Glomerular visceral epithelial cell (primary cell): ENCODE measurements at regions not wholly inside any gene's neighbourhood (a gene's known extent, or its start where the extent isn't known, plus 50 kb on each side); places are given as distances from the start of the nearest gene placed in this dataset.
"Not testable (repeated sequence)": the region's sequence is repeated elsewhere in the genome, so short reads cannot be mapped to it uniquely, and the experiment has no call there.

Source experiments
- DNase-seq: peaks from one replicate; pipeline ENCODE4 v3.0.0-alpha.2; 2016; ENCODE audit errors: extremely low spot score

DNA sequence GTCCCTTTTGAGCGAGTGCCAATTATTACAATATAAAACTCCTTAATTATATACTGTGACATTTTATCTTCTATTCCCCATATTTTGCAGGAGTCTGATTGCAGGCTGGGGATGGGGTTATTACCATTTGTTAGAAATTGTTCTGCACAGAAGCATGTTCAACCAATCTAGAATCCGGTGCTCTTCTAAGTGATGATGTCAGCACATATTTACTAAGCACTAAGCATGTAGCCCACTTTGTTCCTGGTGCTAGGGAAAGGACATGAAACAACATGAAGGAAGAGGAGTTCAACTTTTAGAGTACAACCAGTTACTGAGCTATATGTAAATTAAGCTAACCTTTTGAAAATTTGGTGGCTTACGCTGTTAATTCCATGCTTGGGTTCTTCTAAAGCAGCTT, 52.8 kb upstream of the IL1RAPL2 start:
- no peak for DNase-seq

DNA sequence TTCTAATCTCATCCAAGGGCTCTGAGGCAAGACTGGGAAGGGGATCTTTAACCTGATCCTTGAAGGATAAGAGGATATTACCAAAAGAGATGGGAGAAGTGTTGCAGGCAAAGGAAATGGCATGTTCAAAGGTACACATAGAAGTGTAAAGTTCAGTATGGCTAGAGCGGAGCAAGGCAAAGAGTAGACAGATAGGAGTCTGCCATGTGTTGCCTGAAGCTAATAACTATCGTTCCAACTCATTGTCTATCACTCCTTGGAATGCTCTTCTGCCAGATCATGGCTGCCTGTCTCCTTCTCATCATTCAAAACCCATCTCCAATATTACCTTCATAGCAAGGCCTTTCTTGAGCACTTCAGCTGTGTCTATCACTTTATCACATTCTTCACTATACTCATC, 55.2 kb upstream of the IL1RAPL2 start:
- DNase-seq: no peak

DNA sequence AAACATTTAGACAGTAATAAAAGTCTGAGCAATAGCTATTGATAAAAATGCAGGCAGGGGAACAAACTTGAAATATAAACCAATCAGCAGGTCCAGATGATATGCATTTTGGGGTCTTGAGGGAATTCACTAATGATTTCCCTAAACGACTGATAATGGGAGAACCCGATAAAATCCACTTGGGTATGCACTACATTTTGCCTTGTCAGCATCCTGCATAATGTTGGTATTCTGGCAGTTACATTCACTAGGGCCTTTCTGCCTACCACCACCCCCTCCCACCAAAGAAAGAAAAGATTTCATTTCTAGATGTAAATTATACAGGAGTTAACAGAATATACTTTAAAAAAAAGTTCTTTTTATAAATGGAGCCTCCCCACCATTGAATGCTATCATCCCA, 63.5 kb upstream of the IL1RAPL2 start:
- DNase-seq: no peak

- DNase-seq: no peak
Measured at GRCh38 chrX:104488811-104489210, 77.2 kb upstream of the IL1RAPL2 start.

GRCh38 chrX:104486691-104487090, 79.3 kb upstream of the IL1RAPL2 start:
- DNase-seq: no peak

GRCh38 chrX:104482757-104483156, 83.2 kb upstream of the IL1RAPL2 start:
- DNase-seq: no peak

DNA sequence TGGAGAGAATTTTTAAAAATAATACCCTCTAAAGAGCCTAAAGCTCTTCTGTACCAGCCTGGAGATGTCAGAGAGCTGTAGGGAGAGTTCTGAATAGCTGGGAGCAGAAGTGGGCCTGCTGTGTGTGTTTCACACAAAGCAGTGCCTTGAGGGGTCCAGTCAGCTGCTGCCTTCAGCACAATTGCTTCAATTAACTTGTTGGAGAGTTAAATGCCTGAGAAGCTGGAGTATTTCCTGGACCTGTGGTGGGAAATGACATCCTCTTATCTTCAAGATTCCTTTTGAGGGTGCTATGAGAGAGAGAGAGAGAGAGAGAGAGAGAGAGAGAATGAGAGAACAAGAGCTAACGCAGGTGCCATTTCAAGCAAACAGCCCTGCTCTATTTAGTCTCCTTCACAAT, 96.2 kb upstream of the IL1RAPL2 start:
- DNase-seq: no peak

DNA sequence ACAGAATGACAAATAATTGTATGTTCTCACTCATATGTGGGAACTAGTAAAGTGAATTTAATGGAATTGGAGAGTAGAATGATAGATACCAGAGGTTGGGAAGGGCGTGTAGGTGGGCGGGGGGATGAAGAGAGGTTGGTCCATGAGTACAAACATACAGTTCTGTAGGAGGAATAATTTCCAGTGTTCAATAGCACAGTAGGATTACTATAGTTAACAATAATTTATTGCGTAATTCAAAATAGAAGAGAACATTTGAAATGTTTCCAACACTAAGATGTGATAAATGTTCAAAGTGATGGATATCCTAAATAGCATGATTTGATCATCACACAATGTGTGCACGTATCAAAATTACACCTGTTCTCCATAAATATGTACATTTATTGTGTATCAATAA, 106.2 kb upstream of the IL1RAPL2 start:
- no peak for DNase-seq

DNA sequence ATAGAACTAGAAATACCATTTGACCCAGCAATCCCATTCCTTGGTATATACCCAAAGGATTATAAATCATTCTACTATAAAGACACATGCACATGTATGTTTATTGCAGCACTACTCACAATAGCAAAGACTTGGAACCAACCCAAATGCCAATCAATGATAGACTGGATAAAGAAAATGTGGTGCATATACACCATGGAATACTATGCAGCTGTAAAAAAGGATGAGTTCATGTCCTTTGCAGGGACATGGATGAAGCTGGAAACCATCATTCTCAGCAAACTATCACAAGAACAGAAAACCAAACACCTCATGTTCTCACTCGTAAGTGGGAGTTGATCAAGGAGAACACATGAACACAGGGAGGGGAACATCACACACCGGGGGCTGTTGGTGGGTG, 108.9 kb upstream of the IL1RAPL2 start:
- DNase-seq: not testable (repeated sequence)

DNA sequence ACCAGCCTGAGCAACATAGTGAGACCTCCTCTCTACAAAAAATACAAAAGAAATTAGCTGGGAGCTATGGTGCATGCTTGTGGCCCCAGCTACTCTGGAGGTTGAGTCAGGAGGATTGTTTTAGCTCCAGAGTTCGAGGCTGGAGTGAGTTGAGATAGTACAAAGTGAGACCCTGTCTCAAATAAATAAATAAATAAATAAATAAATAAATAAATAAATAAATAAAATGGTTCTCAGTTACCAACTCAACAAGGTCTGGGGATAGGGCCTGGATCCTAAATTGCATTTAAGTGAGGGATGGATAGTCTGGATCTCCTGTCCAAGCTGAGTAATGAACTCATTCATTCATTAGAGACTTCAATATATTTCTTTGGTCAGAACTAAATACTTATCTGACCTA, 115.7 kb upstream of the IL1RAPL2 start:
- DNase-seq: no peak

- no peak for DNase-seq
Measured at GRCh38 chrX:104445591-104445990, 120.4 kb upstream of the IL1RAPL2 start.

DNA sequence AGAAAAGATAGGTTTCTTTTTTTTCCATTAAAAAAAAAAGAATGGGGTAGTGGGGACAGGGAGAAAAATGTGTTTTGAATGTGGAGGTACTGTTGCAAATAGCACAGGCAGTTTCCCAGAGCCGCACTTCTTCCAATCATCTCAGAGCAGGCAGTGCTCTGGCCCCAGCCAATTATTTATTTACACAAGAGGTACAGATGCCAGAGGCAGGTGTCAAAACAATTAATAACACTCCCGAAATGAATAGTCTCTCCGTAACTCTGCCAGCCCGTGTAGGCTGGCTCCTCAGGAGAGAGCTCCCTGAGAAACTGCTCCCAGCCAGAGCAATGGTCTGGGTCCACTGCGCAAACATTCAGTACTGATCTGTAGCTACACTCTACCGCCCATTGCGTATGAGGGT, 130.8 kb upstream of the IL1RAPL2 start:
- no peak for DNase-seq

DNA sequence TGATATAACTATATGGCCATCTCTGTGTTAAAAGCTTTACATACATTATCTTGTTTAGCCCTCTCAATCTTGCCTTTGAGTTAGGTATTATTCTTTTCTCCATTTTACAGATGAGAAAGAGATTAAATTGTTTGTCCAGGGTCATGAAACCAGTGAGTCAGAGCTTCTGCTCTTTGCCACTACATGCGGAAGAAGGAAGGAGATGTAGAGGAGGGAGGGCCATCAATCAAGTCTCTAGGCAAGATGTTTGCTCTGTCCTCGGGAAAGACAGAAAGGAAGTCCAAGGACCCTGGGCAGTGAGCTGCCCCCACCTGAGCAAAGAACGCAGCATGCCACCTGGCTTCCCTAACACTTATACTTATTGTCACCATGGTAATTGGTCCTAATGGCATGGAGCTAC, 133.7 kb upstream of the IL1RAPL2 start:
- DNase-seq: no peak

DNA sequence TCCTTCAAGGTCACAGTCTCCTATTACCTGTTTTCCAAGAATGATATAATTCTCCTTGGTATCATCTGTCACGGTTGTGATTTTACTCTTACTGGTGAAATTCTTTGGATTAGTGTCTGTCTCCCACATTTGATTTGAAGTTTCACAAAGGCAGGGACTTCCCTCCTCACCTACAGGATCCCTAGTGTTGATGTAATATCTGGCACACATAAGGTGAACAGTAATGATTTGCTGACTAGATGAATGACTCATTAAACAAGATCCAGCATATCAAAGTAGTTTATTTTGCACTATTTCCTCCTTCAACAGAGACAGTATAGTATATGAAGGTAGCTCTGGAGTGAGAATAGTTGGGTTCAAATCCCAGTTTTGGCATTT, 135.3 kb upstream of the IL1RAPL2 start:
- DNase-seq: no peak

GRCh38 chrX:104430072-104430741, 135.8 kb upstream of the IL1RAPL2 start:
- no peak for DNase-seq

GRCh38 chrX:104428231-104428630, 137.8 kb upstream of the IL1RAPL2 start:
- no peak for DNase-seq

GRCh38 chrX:104427693-104428092, 138.3 kb upstream of the IL1RAPL2 start:
- no peak for DNase-seq

GRCh38 chrX:104427073-104427472, 138.9 kb upstream of the IL1RAPL2 start:
- DNase-seq: no peak

- no peak for DNase-seq
Measured at GRCh38 chrX:104420907-104421306, 145.1 kb upstream of the IL1RAPL2 start.

GRCh38 chrX:104419926-104420325, 146.1 kb upstream of the IL1RAPL2 start:
- DNase-seq: no peak

DNA sequence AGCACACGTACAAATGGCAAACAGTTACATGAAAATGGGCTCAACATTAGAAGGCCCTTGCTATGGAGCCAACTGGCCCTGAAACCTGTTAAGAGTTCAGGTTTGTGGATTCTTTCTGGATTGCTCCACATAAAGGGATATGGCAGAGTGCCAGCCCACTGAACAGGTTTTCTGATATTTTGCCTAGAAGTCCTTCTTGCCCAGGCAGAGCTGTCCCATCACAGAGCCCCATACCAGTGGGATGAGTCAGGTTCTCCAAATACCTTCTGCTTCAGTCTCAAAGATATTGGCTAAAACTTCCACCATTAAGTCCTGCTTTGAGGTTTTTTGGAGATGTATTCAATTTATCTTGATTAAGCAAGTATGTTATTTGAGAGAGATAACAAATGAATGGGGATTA, 146.8 kb upstream of the IL1RAPL2 start:
- peak; percentile 11 for DNase-seq

GRCh38 chrX:104411800-104412199, 154.2 kb upstream of the IL1RAPL2 start:
- no peak for DNase-seq

- no peak for DNase-seq
Measured at GRCh38 chrX:104400387-104400786, 145.7 kb upstream of the ESX1 start.

GRCh38 chrX:104392350-104392749, 137.6 kb upstream of the ESX1 start:
- DNase-seq: no peak
